HG03460 (cell line): ENCODE measurements at regions not wholly inside any gene's neighbourhood (a gene's known extent, or its start where the extent isn't known, plus 50 kb on each side); places are given as distances from the start of the nearest gene placed in this dataset.

Experiments
- ATAC-seq: cut with Tn5 transposase; IDR thresholded peaks from one replicate; pipeline ENCODE4 v1.9.1; 2021; ENCODE audit not compliant: unreplicated experiment

- no peak for ATAC-seq
These were observed 52.0 kb downstream of the MAGEF1 start for GRCh38 chr3:184659797-184660301.

DNA sequence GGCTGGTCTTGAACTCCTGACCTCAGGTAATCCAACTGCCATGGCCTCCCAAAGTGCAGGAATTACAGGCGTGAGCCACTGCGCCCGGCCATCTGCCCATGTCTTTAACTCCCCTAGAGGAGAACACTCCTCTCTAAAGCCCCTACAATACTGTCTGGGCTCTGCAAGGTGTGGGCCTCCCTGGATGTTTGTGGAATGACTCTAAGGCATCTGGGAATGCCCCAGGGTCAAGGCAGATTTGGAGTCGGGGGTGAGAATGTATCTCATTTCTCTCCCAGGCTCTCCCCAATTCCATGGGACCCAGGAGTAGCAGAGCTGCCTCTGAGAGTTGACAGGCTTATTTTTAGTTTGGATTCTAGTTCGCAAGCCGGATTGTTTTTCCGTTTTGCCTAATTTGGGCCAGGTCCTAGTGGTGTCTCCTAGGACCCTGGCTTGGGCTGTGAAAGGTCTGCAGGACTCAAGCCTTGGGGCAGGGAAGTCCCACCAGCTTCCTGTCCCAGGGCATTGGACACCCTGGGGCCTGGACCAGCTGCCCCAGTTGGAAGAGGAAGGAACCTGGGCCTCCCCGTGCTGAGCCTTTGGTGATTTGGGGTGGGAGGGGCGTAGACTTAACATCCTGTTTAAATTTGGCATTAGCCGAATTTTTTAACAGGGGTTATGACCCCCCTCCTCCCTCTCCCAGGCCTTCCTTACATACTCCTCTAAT, 53.5 kb downstream of the MAGEF1 start:
- ATAC-seq: no peak

- peak; percentile 72 for ATAC-seq
These were observed 54.8 kb downstream of the MAGEF1 start for GRCh38 chr3:184656829-184657681.

DNA sequence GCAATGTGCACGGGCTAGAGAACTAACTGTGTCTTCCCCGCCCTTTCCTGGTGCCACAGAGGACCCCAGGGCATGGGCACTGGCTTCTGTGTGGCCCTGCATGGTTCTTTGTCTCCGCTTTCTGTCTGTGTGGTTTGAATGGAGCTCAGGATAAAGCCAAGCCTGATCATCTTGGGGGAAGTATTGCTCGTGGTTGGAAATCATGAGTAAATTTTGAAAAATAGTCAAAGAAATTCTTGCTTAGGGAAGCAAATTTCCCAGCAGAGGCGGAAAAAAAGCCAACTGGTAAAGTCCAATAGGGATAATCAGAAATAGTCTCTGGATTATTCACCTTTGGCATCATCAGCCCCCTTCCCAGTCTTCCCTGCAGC, 55.4 kb downstream of the MAGEF1 start:
- ATAC-seq: no peak

GRCh38 chr3:184655597-184655996, 56.3 kb downstream of the MAGEF1 start:
- ATAC-seq: no peak

DNA sequence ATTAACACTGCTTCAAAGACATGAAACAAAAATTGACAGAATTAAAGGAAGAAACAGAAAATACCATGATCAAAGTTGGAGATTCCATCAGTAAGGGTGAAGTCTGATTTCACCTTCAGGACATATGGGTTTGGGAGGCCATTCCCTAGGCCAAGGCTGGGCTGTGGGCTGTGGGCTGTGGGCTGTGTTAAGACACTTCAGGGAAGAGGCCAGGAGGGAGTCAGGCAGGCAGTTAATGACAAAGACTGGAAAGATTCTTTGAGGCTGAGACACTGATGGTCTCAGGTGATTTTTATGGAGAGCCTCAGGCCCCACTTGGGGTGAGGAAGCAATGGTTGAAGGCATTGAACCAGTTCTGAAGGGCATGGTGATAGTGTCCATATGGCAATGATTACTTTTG, 57.5 kb downstream of the MAGEF1 start:
- no peak for ATAC-seq

DNA sequence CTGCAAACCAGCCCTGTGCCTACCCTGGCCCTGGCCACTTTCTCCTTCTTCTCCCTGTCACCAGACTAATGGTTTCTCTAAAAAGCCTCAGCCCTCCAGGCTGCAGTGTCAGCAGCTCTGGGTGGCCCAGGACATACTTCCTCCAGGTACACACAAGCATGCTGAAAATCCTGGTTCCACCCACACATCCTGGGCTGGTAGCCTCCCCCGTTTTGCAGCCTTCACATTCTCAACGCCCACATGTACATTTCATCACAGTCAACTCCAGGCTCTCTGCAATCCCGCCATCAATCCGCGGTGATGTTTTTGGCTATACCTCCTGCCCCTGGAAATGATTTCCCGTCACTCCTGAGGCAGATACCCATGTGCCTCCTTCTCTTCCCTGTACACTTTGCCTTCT, 59.4 kb downstream of the MAGEF1 start:
- ATAC-seq: no peak

DNA sequence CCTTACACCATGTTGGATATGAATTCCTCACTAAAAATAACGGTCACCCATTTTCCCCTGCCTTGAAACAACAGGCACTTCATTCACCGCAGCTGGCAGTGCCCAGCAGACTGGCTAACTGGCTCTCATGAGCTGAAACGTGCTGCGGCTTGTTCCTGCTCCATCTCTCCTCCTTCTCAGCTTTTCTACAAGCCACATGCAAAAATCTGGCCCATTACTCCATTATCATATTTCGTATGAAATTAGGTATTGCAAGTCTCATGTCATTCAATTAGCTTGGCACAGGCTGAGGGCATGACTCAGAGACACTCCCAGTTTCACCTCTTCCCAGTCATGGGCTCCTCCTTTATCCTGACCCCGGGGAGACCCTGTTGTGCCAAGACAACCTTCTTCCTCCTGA, 60.0 kb downstream of the MAGEF1 start:
- ATAC-seq: no peak

GRCh38 chr3:184648636-184649035, 63.2 kb downstream of the MAGEF1 start:
- ATAC-seq: no peak

- no peak for ATAC-seq
These were observed 64.4 kb downstream of the MAGEF1 start for GRCh38 chr3:184647405-184647936.

DNA sequence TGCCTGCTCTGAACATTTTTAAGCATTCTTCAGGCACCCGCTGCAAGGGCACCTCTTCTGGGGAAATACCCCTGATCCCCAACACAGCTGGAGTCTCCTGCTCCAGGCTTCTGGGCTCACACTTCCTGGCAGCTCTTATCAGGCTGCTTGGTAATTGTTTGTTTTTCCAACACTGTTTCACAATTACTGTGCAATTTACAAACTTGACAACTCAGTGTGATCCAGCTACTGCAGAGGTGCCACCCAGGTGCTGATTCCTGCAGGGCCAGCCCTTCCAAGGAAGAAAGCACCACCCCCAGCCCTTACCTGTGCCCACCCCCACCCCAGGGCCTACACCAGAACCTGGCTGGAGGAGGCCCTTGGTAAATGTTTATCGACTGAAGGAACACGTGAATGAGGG, 66.5 kb downstream of the MAGEF1 start:
- ATAC-seq: no peak

GRCh38 chr3:184643442-184643841, 68.4 kb downstream of the MAGEF1 start:
- ATAC-seq: no peak

GRCh38 chr3:184642631-184643285, 69.1 kb downstream of the MAGEF1 start:
- no peak for ATAC-seq

DNA sequence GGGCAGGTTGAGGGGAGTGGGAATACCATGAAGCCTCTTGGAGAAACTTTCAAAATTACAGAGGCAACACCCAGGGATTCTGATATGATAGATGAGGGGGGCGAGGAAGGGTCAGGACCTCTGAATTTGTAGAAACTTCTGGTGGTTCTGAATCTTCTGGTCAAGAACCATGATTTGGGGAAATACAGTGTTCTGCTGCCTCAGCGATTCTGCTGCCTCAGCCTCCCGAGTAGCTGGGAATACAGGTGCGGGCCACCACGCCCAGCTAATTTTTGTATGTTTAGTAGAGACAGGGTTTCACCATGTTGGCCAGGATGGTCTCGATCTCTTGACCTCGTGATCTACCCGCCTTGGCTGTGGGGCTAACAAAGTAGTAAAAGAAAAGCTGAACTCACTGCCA, 70.4 kb downstream of the MAGEF1 start:
- no peak for ATAC-seq

- no peak for ATAC-seq
These were observed 72.5 kb downstream of the MAGEF1 start for GRCh38 chr3:184639351-184639750.

GRCh38 chr3:184637705-184638104, 74.2 kb downstream of the MAGEF1 start:
- no peak for ATAC-seq

GRCh38 chr3:184636741-184637316, 75.0 kb downstream of the MAGEF1 start:
- ATAC-seq: no peak

DNA sequence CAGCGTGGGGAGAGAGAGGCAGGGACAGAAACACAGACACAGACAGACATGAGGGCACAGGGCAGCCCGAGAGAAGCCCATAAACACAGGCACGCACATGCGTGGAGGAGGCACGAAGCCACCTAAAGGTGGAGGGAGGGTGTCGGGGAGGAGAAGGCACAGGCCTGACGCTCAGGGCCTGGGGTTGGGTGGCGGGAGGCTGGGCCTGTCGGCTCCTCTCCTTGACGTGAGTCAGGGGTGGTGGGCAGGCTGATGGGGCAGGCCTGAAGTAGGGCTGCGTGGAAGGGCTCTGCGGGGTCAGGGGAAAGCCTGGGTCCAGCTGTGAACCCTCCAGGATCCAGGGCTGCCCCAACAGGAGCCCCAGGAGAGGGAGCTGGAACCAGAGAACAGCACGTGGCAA, 74.2 kb downstream of the EPHB3 start:
- no peak for ATAC-seq

GRCh38 chr3:184635126-184635525, 73.5 kb downstream of the EPHB3 start:
- no peak for ATAC-seq

DNA sequence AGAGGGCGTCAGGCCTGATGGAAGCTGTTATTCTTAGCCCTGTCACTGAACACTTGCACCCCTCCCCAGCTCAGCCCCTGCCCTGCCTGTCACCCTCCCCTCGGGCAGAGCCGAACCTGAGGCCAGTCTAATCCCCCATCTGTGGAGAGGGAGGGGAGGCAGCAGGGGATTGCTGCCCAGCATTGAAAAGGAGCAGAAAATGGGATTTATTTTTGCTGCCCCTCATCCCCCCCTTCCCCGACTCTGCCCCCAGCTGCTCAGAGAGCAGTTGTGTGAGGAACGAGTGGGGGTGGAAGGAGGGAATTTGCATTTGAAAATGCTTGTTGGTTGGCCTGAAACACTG, 71.6 kb downstream of the EPHB3 start:
- no peak for ATAC-seq

- no peak for ATAC-seq
These were observed 71.1 kb downstream of the EPHB3 start for GRCh38 chr3:184632551-184633236.
